ENCODE measurements at regions not wholly inside any gene's neighbourhood (a gene's known extent, or its start where the extent isn't known, plus 50 kb on each side); places are given as distances from the start of the nearest gene placed in this dataset.

DNA sequence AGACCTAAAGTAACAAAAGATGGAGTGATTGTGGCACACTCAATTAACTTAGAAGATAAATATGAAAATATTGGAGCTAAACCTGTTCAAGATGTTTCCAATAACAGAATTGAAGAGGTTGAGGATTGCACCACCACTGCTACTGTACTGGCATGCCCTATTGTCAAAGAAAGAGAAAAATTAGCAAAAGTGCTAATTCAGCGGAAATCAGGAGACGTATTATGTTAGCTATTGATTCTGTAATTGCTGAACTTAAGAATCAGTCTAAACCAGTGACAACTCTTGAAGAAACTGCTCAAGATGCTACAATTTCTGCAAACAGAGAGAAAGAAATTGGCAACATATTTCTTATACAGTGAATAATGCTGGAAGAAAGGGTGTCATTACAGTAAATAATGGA lies 754.4 kb downstream of the CDH18 start:
- intact Hi-C loops (cut with micrococcal nuclease), result no loop called here
- in situ Hi-C loops (cut with MboI; ENCODE audit: low sequenced_read_pairs), result no loop called here
- TF ChIP-seq MAFK (IDR thresholded peaks at IDR 0.05; ENCODE audit: low read depth, low read length) (peak; percentile 84), ELK1 (IDR thresholded peaks at IDR 0.05; ENCODE audit: borderline replicate concordance, low read depth, low read length) (no peak)
- H3K4ac ChIP-seq (ENCODE audit: low read depth, low read length), result no peak overlapping the region
- H4K91ac ChIP-seq (ENCODE audit: insufficient read depth, low read depth, low read length), result no peak overlapping the region
- ChIA-PET CTCF (no interaction called here), POLR2A (ENCODE audit: unreplicated experiment) (no interaction called here)
- no peak overlapping the region for H2BK15ac ChIP-seq (ENCODE audit: low read depth, low read length)
- no peak overlapping the region for H3K27ac ChIP-seq (ENCODE audit: insufficient read depth, low read length)
- no peak for ATAC-seq (ENCODE audit: low read depth)
- H2AK9ac ChIP-seq (replicated peaks; ENCODE audit: low read depth, low read length, poor library complexity), result no peak overlapping the region
- no peak overlapping the region for H2BK120ac ChIP-seq (ENCODE audit: low read depth, low read length)
- H3K4me2 ChIP-seq (ENCODE audit: low read depth, low read length), result no peak overlapping the region
- H3K56ac ChIP-seq (ENCODE audit: extremely low read depth, insufficient read depth, low read length), result no peak overlapping the region
- no peak overlapping the region for H2BK5ac ChIP-seq (ENCODE audit: low read depth, low read length, poor library complexity, severe bottlenecking)
- no CpG with 5 or more reads among the region's 2 CpGs for WGBS, 2 experiments (ENCODE audit: extremely low coverage in 2 of 2, insufficient read length in 1 of 2)
- H3K23ac ChIP-seq (ENCODE audit: low read depth, low read length), result no peak overlapping the region
- H3K4me1 ChIP-seq (ENCODE audit: control insufficient read depth, insufficient read depth, low read length), result no peaks in the 10 kb centered on the region
- H2AFZ ChIP-seq (replicated peaks; ENCODE audit: low read length, poor library complexity), result no peak overlapping the region
- dilution Hi-C loops (cut with HindIII; ENCODE audit: low sequenced_read_pairs, unreplicated experiment), result no loop called here
- H3K36me3 ChIP-seq (ENCODE audit: control insufficient read depth, insufficient read depth, low read length), result no peaks in the 10 kb centered on the region
- no peak overlapping the region for H3K9ac ChIP-seq (ENCODE audit: low read depth, low read length)
- H2AK5ac ChIP-seq (ENCODE audit: low read depth, low read length), result no peak overlapping the region
- no peaks in the 10 kb centered on the region for H3K27me3 ChIP-seq (ENCODE audit: control insufficient read depth, insufficient read depth, low read length)
- H4K20me1 ChIP-seq (ENCODE audit: insufficient read depth, low read length), result no peaks in the 10 kb centered on the region
- no peak overlapping the region for H4K5ac ChIP-seq (ENCODE audit: low read depth, low read length)
- peaks cover 5% of the 10 kb centered on the region; the same call in 1 of the 2 replicates for H3K9me3 ChIP-seq (ENCODE audit: control insufficient read depth, insufficient read depth, low read length)
- no peak overlapping the region for H2BK20ac ChIP-seq (ENCODE audit: low read depth, low read length)
- H3K18ac ChIP-seq (ENCODE audit: low read depth, low read length), result no peak overlapping the region
- no peak for DNase-seq
- H3K14ac ChIP-seq (replicated peaks; ENCODE audit: low read depth, low read length), result no peak overlapping the region
- BruUV-seq (replicated peaks), result no TSS peak
- H3K4me3 ChIP-seq (ENCODE audit: insufficient read depth, low read depth, low read length), result no peak overlapping the region
- H3K79me1 ChIP-seq (ENCODE audit: low read depth in 1 of 2, low read length in 2 of 2), result no peaks in the 10 kb centered on the region
- H3K9me1 ChIP-seq (ENCODE audit: insufficient read depth, low read length), result no peaks in the 10 kb centered on the region
- no peak overlapping the region for H4K8ac ChIP-seq (ENCODE audit: low read depth in 2 of 2, low read length in 2 of 2)

Data from IMR-90 (cell line).